Fibroblast of lung (primary cell): ENCODE measurements at regions not wholly inside any gene's neighbourhood (a gene's known extent, or its start where the extent isn't known, plus 50 kb on each side); places are given as distances from the start of the nearest gene placed in this dataset.

ENCODE experiments used
- EZH2 ChIP-seq: IDR thresholded peaks from 2 replicates; pipeline ENCODE4 v1.5.1; 2012; ENCODE audit warnings: low read length, control low read depth, mild to moderate bottlenecking; ENCODE audit errors: missing control alignments
- TF ChIP-seq, protein P1 (sequence below), 2 donors: IDR thresholded peaks in 1 of 2; conservative IDR thresholded peaks in 1 of 2; 1 replicate in 1 of 2; 2 replicates in 1 of 2; pipeline ENCODE4 v1.5.1; 2011 to 2012; ENCODE audit warnings: low read length in 2 of 2, control low read depth in 1 of 2, inconsistent platforms in 1 of 2, low read depth in 1 of 2, mild to moderate bottlenecking in 1 of 2

- TF ChIP-seq, protein P1, sequence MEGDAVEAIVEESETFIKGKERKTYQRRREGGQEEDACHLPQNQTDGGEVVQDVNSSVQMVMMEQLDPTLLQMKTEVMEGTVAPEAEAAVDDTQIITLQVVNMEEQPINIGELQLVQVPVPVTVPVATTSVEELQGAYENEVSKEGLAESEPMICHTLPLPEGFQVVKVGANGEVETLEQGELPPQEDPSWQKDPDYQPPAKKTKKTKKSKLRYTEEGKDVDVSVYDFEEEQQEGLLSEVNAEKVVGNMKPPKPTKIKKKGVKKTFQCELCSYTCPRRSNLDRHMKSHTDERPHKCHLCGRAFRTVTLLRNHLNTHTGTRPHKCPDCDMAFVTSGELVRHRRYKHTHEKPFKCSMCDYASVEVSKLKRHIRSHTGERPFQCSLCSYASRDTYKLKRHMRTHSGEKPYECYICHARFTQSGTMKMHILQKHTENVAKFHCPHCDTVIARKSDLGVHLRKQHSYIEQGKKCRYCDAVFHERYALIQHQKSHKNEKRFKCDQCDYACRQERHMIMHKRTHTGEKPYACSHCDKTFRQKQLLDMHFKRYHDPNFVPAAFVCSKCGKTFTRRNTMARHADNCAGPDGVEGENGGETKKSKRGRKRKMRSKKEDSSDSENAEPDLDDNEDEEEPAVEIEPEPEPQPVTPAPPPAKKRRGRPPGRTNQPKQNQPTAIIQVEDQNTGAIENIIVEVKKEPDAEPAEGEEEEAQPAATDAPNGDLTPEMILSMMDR (conservative IDR thresholded peaks at IDR 0.05 in 1 of 2, IDR thresholded peaks at IDR 0.05 in 1 of 2; ENCODE audit: low read depth in 1 of 2, low read length in 2 of 2): no peak
- TF ChIP-seq EZH2: no peak
These were observed 79.9 kb downstream of the NKX6-1 start for GRCh38 chr4:84419201-84419600.
